HL-60 (cell line): ENCODE measurements at regions not wholly inside any gene's neighbourhood (a gene's known extent, or its start where the extent isn't known, plus 50 kb on each side); places are given as distances from the start of the nearest gene placed in this dataset.

ENCODE experiments used
- DNase-seq, 2 experiments: peaks; one replicate each; pipeline ENCODE4 v3.0.0-alpha.2; 2010 to 2020; ENCODE audit warnings: low read depth in 1 of 2, low spot score in 1 of 2
- H3K27ac ChIP-seq: fragments of 250-450 bp; sonication (Bioruptor Pico); replicated peaks from 2 replicates; pipeline ENCODE4 v1.5.1; 2020; ENCODE audit warnings: mild to moderate bottlenecking, moderate library complexity
- H3K27me3 ChIP-seq: fragments of 250-450 bp; sonication (Bioruptor Pico); 2 replicates; pipeline ENCODE4 v1.5.1; 2021; ENCODE audit warnings: mild to moderate bottlenecking, moderate library complexity; ENCODE audit not compliant: insufficient read depth, poor library complexity, severe bottlenecking
- H3K4me3 ChIP-seq: replicated peaks from 2 replicates; pipeline ENCODE4 v1.5.1; 2011; ENCODE audit warnings: mild to moderate bottlenecking, control low read depth, low read length; ENCODE audit not compliant: insufficient read depth
- GABPA ChIP-seq: IDR thresholded peaks from 2 replicates; pipeline ENCODE4 v1.6.1; 2012; ENCODE audit warnings: low read depth
- POLR2AphosphoS5 ChIP-seq: IDR thresholded peaks from 2 replicates; pipeline ENCODE4 v1.6.1; 2012; ENCODE audit warnings: low read depth
- SPI1 ChIP-seq: IDR thresholded peaks from 2 replicates; pipeline ENCODE4 v1.6.1; 2012; ENCODE audit warnings: low read depth, mild to moderate bottlenecking, borderline replicate concordance
- TF ChIP-seq, protein P1 (sequence below): IDR thresholded peaks from one replicate; pipeline ENCODE4 v1.5.1; 2011; ENCODE audit warnings: low read length, control low read depth, inconsistent platforms; ENCODE audit not compliant: insufficient read depth
- TF ChIP-seq, protein P2 (sequence below): IDR thresholded peaks from 2 replicates; pipeline ENCODE4 v1.6.1; 2012; ENCODE audit warnings: low read depth; ENCODE audit not compliant: insufficient replicate concordance

DNA sequence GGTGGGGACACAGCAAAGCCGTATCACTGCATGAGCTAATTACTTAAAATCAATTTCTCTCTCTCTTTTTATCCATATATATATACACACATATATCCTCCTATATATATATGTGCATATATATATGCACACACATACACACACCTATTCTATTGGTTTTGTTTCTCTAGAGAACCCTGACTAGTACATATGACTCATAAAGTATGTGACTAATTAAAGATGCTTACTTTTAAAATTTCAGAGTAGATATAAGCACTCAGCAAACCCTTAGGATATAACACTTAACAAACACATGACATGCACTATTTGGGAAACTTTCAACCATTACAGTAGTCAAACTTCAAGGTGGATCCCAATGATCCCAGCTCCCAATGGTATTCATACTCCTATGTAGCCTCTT lies 732.6 kb downstream of the ROBO2 start:
- DNase-seq = no peak
- no peak overlapping the region for H3K4me3 ChIP-seq
- TF ChIP-seq GABPA (no peak), POLR2AphosphoS5 (no peak), SPI1 (no peak)
- TF ChIP-seq, protein P1, sequence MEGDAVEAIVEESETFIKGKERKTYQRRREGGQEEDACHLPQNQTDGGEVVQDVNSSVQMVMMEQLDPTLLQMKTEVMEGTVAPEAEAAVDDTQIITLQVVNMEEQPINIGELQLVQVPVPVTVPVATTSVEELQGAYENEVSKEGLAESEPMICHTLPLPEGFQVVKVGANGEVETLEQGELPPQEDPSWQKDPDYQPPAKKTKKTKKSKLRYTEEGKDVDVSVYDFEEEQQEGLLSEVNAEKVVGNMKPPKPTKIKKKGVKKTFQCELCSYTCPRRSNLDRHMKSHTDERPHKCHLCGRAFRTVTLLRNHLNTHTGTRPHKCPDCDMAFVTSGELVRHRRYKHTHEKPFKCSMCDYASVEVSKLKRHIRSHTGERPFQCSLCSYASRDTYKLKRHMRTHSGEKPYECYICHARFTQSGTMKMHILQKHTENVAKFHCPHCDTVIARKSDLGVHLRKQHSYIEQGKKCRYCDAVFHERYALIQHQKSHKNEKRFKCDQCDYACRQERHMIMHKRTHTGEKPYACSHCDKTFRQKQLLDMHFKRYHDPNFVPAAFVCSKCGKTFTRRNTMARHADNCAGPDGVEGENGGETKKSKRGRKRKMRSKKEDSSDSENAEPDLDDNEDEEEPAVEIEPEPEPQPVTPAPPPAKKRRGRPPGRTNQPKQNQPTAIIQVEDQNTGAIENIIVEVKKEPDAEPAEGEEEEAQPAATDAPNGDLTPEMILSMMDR = no peak
- TF ChIP-seq, protein P2, sequence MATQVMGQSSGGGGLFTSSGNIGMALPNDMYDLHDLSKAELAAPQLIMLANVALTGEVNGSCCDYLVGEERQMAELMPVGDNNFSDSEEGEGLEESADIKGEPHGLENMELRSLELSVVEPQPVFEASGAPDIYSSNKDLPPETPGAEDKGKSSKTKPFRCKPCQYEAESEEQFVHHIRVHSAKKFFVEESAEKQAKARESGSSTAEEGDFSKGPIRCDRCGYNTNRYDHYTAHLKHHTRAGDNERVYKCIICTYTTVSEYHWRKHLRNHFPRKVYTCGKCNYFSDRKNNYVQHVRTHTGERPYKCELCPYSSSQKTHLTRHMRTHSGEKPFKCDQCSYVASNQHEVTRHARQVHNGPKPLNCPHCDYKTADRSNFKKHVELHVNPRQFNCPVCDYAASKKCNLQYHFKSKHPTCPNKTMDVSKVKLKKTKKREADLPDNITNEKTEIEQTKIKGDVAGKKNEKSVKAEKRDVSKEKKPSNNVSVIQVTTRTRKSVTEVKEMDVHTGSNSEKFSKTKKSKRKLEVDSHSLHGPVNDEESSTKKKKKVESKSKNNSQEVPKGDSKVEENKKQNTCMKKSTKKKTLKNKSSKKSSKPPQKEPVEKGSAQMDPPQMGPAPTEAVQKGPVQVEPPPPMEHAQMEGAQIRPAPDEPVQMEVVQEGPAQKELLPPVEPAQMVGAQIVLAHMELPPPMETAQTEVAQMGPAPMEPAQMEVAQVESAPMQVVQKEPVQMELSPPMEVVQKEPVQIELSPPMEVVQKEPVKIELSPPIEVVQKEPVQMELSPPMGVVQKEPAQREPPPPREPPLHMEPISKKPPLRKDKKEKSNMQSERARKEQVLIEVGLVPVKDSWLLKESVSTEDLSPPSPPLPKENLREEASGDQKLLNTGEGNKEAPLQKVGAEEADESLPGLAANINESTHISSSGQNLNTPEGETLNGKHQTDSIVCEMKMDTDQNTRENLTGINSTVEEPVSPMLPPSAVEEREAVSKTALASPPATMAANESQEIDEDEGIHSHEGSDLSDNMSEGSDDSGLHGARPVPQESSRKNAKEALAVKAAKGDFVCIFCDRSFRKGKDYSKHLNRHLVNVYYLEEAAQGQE = no peak

DNA sequence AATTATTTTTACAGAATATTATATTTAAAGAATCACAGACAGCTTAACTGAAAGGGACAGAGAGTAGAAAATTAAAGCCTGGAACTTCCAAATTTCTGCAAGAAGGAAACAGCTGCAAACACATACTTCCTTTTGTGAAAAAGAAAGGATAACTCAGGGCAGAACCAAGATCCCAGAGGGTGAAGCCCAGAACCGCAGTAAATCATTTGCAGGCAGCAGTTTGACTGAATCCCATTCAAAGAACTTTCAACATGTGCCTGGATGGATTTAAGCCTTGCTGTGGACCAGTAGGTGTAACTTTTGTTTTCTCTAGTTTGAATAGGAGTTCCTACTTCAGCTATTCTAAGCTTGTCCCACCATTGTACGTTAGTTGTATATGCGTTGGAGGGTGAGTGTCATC lies 733.2 kb downstream of the ROBO2 start:
- H3K4me3 ChIP-seq = no peak overlapping the region
- no peaks in the 10 kb centered on the region for H3K27me3 ChIP-seq
- TF ChIP-seq, protein P1 = no peak
- TF ChIP-seq, protein P2 = no peak
- no peak for TF ChIP-seq GABPA
- TF ChIP-seq POLR2AphosphoS5 = no peak
- TF ChIP-seq SPI1 = no peak
- no peak for DNase-seq
- no peak overlapping the region for H3K27ac ChIP-seq

More for the DNA sequence above, 732.6 kb downstream of the ROBO2 start:
- H3K27me3 ChIP-seq = no peaks in the 10 kb centered on the region
- H3K27ac ChIP-seq = no peak overlapping the region

DNA sequence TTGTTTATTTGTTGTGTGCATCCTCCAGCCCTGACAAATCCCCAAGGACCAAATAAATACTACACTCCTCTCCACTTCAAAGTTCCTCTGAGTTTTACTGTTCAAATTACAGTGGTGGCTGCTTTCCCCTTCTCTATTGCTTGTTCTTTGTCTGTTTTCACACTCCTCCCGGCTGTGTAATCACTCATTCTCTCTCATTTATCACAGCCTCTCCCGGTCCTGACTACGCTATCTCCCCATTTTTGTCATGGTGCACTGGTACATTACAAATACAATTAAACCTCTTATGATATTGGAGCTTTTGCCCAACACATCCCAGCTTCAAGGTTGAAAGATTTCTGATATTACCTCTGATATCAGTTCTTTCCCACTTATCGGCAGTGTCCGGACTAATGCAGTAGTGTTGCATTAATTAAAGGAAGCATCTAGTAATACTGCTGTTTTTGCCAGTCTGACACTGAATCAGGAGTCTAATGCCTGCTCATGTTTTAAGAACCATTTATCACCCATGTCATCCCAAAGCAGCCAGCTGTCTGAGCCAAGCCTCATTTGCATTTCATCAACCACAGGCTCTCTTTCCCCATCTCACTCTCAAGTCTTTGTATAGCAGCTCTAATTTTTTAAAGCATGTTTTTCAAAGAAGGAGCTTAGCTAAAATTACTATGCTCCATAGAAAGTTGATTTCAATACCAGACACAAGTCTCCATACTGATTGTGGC lies 740.5 kb downstream of the ROBO2 start:
- Histone ChIP-seq H3K27me3 (no peaks in the 10 kb centered on the region), H3K27ac (no peak overlapping the region), H3K4me3 (no peak overlapping the region)
- no peak for TF ChIP-seq POLR2AphosphoS5
- TF ChIP-seq GABPA = no peak
- TF ChIP-seq, protein P2 = no peak
- TF ChIP-seq, protein P1 = no peak
- no peak for TF ChIP-seq SPI1
- no peak for DNase-seq
